ENCODE measurements at regions not wholly inside any gene's neighbourhood (a gene's known extent, or its start where the extent isn't known, plus 50 kb on each side); places are given as distances from the start of the nearest gene placed in this dataset.
A peak's percentile ranks its signal among the peaks of the same experiment; 100 is the strongest.
"Not testable (repeated sequence)": the region's sequence is repeated elsewhere in the genome, so short reads cannot be mapped to it uniquely, and the experiment has no call there.

- DNase-seq, result no peak
Measured at GRCh38 chr10:78602201-78602932, 466.4 kb upstream of the ZMIZ1 start.

- DNase-seq, result no peak
Measured at GRCh38 chr10:78604286-78604685, 464.5 kb upstream of the ZMIZ1 start.

- DNase-seq, result no peak
Measured at GRCh38 chr10:78604721-78605120, 464.0 kb upstream of the ZMIZ1 start.

GRCh38 chr10:78605800-78606350 is 462.9 kb upstream of the ZMIZ1 start:
- DNase-seq, result no peak

GRCh38 chr10:78606766-78607165 is 462.0 kb upstream of the ZMIZ1 start:
- DNase-seq, result not testable (repeated sequence)

GRCh38 chr10:78609976-78610375 is 458.8 kb upstream of the ZMIZ1 start:
- no peak for DNase-seq

- DNase-seq, result no peak
Measured at GRCh38 chr10:78613132-78613531, 455.6 kb upstream of the ZMIZ1 start.

GRCh38 chr10:78614267-78614666 is 454.5 kb upstream of the ZMIZ1 start:
- DNase-seq, result no peak

- no peak for DNase-seq
Measured at GRCh38 chr10:78614744-78615143, 454.0 kb upstream of the ZMIZ1 start.

GRCh38 chr10:78616125-78616695 is 452.6 kb upstream of the ZMIZ1 start:
- DNase-seq, result peak; percentile 11

GRCh38 chr10:78617115-78617514 is 451.7 kb upstream of the ZMIZ1 start:
- no peak for DNase-seq

- DNase-seq, result no peak
Measured at GRCh38 chr10:78617631-78618030, 451.1 kb upstream of the ZMIZ1 start.

- no peak for DNase-seq
Measured at GRCh38 chr10:78618050-78618449, 450.7 kb upstream of the ZMIZ1 start.

GRCh38 chr10:78619115-78619851 is 449.5 kb upstream of the ZMIZ1 start:
- no peak for DNase-seq

GRCh38 chr10:78619896-78620295 is 448.9 kb upstream of the ZMIZ1 start:
- DNase-seq, result no peak

- peak; percentile 23 for DNase-seq
Measured at GRCh38 chr10:78620985-78621799, 447.6 kb upstream of the ZMIZ1 start.

- no peak for DNase-seq
Measured at GRCh38 chr10:78623578-78624215, 445.1 kb upstream of the ZMIZ1 start.

- DNase-seq, result no peak
Measured at GRCh38 chr10:78624791-78625190, 444.0 kb upstream of the ZMIZ1 start.

- DNase-seq, result no peak
Measured at GRCh38 chr10:78626471-78626870, 442.3 kb upstream of the ZMIZ1 start.

GRCh38 chr10:78627254-78627795 is 441.4 kb upstream of the ZMIZ1 start:
- DNase-seq, result no peak

- no peak for DNase-seq
Measured at GRCh38 chr10:78628976-78629375, 439.8 kb upstream of the ZMIZ1 start.

- DNase-seq, result no peak
Measured at GRCh38 chr10:78629773-78630172, 439.0 kb upstream of the ZMIZ1 start.
